MCF 10A (cell line): ENCODE measurements at regions not wholly inside any gene's neighbourhood (a gene's known extent, or its start where the extent isn't known, plus 50 kb on each side); places are given as distances from the start of the nearest gene placed in this dataset.

ENCODE experiments used
- BruUV-seq: library from RNA; stranded (reverse); fragments of 400-500 nt; replicated peaks from 2 replicates; lab custom pipeline; 2021; lab: Mats Ljungman, UMichigan
- CTCF ChIA-PET: fragments of 300-600 bp; sonication (Branson Sonifier 250); formaldehyde crosslinking; extraction: SDS; loops from one replicate; lab custom pipeline; 2021; ENCODE audit warnings: antibody characterized with exemption, inconsistent platforms; lab: Yijun Ruan, JAX
- POLR2A ChIA-PET: fragments of 300-600, 350-650 bp; sonication (Branson Sonifier 250); formaldehyde crosslinking; extraction: SDS; loops from one replicate; lab custom pipeline; 2020; ENCODE audit warnings: antibody characterized with exemption, inconsistent platforms; lab: Yijun Ruan, JAX
- DNase-seq: peaks from one replicate; pipeline ENCODE4 v3.0.0-alpha.2; 2018; ENCODE audit not compliant: unreplicated experiment
- H3K27ac Mint-ChIP-seq: one replicate; pipeline ENCODE4 v1.8.0; 2022; ENCODE audit warnings: mild to moderate bottlenecking, low read depth, mixed read lengths; ENCODE audit not compliant: unreplicated experiment
- H3K27me3 Mint-ChIP-seq: one replicate; pipeline ENCODE4 v1.8.0; 2022; ENCODE audit warnings: mixed read lengths; ENCODE audit not compliant: insufficient read depth, unreplicated experiment
- H3K36me3 Mint-ChIP-seq: one replicate; pipeline ENCODE4 v1.8.0; 2022; ENCODE audit warnings: mild to moderate bottlenecking, moderate library complexity, mixed read lengths; ENCODE audit not compliant: insufficient read depth, unreplicated experiment
- H3K4me1 Mint-ChIP-seq: one replicate; pipeline ENCODE4 v1.8.0; 2022; ENCODE audit warnings: mixed read lengths; ENCODE audit not compliant: insufficient read depth, unreplicated experiment
- H3K4me3 Mint-ChIP-seq: one replicate; pipeline ENCODE4 v1.8.0; 2022; ENCODE audit warnings: mild to moderate bottlenecking, moderate library complexity, mixed read lengths; ENCODE audit not compliant: unreplicated experiment
- H3K9me3 Mint-ChIP-seq: one replicate; pipeline ENCODE4 v1.8.0; 2022; ENCODE audit warnings: mixed read lengths; ENCODE audit not compliant: unreplicated experiment
- intact Hi-C: fragments of 100-400 bp; cut with micrococcal nuclease; formaldehyde crosslinking; loops from 2 replicates; pipeline ENCODE4 v1.14.1; 2022
- TF ChIP-seq, protein P1 (sequence below): fragments of 200-600 bp; IDR thresholded peaks from one replicate; pipeline ENCODE4 v1.8.0; 2022; ENCODE audit warnings: antibody characterized with exemption, mild to moderate bottlenecking; ENCODE audit not compliant: unreplicated experiment

DNA sequence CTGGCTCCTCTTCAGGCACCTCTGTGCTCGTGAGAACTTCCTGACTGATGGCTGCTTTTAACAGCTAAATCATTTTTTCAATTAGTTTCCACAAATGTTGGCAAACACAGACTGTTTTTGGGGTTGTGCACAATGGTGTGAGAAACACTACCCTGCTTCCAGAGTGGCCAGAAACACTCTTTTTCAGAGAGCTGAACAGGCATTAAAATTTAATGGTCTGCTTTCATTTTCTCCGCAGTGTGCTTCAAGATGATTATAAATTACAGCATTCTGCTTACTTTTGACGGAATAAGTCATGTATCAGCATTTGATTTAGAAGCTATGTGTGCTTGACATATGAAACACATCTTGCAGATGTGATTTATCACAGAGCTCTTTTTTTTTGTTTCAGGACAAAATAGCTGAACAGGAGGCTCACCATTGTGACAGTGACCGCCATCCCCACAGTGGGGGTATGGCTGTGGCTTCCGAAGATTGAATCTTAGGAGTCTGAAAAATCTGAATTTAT, 454.5 kb upstream of the ZNF608 start:
- CTCF ChIA-PET = interaction anchor here (1.7 kb wide), 1 partner anchor 9 kb away, joined by 7 read pairs; no protein-coding TSS in a partner anchor
- Mint-ChIP-seq H3K27me3 (no peaks in the 10 kb centered on the region), H3K4me3 (no peak overlapping the region), H3K9me3 (no peaks in the 10 kb centered on the region), H3K27ac (no peak overlapping the region), H3K4me1 (no peaks in the 10 kb centered on the region), H3K36me3 (no peaks in the 10 kb centered on the region)
- no peak for DNase-seq
- BruUV-seq = no TSS peak
- POLR2A ChIA-PET = interaction anchor here (0.6 to 2.1 kb wide), 3 partner anchors 10 to 97 kb away, joined by 3 to 6 read pairs (median 3); no protein-coding TSS in a partner anchor
- intact Hi-C loops = no loop called here
- TF ChIP-seq, protein P1, sequence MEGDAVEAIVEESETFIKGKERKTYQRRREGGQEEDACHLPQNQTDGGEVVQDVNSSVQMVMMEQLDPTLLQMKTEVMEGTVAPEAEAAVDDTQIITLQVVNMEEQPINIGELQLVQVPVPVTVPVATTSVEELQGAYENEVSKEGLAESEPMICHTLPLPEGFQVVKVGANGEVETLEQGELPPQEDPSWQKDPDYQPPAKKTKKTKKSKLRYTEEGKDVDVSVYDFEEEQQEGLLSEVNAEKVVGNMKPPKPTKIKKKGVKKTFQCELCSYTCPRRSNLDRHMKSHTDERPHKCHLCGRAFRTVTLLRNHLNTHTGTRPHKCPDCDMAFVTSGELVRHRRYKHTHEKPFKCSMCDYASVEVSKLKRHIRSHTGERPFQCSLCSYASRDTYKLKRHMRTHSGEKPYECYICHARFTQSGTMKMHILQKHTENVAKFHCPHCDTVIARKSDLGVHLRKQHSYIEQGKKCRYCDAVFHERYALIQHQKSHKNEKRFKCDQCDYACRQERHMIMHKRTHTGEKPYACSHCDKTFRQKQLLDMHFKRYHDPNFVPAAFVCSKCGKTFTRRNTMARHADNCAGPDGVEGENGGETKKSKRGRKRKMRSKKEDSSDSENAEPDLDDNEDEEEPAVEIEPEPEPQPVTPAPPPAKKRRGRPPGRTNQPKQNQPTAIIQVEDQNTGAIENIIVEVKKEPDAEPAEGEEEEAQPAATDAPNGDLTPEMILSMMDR = no peak

DNA sequence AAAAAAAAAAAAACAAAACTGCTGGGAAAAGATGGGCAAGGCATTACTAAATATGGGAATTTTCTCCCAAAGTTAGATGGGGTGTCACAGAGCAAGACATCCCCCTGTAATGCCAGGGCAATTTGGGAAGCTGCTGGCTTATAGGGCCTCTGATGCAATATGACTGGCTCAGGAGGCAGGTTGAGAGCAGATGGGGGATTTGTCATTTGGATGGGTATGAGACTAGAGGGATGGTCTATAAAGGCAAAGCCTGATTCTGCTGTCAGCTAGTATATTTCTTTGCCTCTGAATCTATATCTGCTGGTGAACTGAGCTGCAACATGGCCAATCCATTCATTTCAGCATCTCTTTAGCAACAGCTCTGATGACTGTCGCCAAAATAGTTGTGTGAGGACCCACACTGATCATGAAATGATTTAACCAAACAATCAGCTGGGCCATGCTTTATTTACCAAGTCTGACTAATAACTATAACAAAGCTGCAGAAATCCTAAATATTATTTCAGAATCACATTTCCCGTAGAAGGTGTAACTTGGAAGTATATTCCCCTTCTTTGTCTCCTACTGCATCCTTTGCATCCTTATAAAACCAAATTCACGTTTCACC, 455.1 kb upstream of the ZNF608 start:
- H3K4me1 Mint-ChIP-seq = no peaks in the 10 kb centered on the region
- no peaks in the 10 kb centered on the region for H3K36me3 Mint-ChIP-seq
- TF ChIP-seq, protein P1 = no peak
- H3K27me3 Mint-ChIP-seq = no peaks in the 10 kb centered on the region
- DNase-seq = no peak
- no peak overlapping the region for H3K4me3 Mint-ChIP-seq
- BruUV-seq = no TSS peak
- H3K9me3 Mint-ChIP-seq = no peaks in the 10 kb centered on the region
- no peak overlapping the region for H3K27ac Mint-ChIP-seq
- POLR2A ChIA-PET = interaction anchor here (2.1 kb wide), 1 partner anchor 10 kb away, joined by 6 read pairs; no protein-coding TSS in a partner anchor
- intact Hi-C loops = no loop called here
- CTCF ChIA-PET = interaction anchor here (1.2 to 1.7 kb wide), 2 partner anchors 8 to 10 kb away, joined by 3 to 7 read pairs; no protein-coding TSS in a partner anchor

DNA sequence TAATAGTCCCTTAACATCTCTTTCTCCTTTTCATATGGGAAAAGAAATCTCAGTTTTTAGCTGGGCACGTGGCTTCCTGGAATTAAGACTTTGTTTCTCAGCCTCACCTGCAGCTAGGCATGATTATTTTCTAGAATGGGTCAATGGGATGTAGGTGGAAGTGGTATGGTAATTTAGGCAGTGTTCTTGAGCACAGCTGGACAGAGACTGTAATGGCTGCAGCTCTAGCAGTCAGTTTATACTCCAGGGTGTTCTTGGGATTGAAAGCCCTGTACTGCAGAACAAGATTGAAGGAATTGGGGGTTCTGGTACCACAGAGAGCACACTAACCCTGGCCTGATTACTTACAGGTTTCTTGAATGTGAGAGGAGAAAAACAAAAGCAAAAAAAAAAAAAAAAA, 455.9 kb upstream of the ZNF608 start:
- Mint-ChIP-seq H3K36me3 (no peaks in the 10 kb centered on the region), H3K27me3 (no peaks in the 10 kb centered on the region), H3K9me3 (no peaks in the 10 kb centered on the region), H3K4me1 (no peaks in the 10 kb centered on the region), H3K4me3 (no peak overlapping the region), H3K27ac (no peak overlapping the region)
- CTCF ChIA-PET = interaction anchor here (0.6 to 1.2 kb wide), 3 partner anchors 9 to 164 kb away, joined by 3 to 5 read pairs (median 3); no protein-coding TSS in a partner anchor
- no TSS peak for BruUV-seq
- POLR2A ChIA-PET = interaction anchor here (2.1 kb wide), 1 partner anchor 11 kb away, joined by 6 read pairs; no protein-coding TSS in a partner anchor
- intact Hi-C loops = no loop called here
- no peak for DNase-seq
- TF ChIP-seq, protein P1 = no peak

DNA sequence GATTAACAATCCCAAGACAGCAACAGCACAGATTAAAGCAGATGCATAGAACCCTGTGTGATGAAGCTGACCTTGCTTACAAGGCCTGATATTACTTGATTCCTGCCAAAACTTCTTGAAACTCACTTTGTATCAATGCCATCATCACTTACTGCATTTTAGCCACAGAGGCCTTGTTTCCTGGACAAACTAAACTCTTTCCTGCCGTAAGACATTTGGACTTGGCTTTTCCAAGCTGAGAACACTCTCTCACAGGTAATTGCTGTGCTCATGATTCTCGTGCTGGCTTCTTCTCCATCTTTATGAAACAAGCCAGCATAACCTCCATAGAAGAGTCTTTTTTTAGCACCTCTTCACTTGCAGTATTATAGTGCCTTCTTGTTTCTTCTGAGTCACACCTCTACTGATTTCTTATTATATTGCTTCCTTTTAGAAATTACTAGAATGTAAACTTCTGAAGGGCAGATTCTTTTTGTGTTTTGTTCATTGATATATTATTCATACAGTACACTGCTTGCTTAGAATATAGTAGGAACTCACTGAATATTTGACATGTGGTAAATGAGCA, 456.5 kb upstream of the ZNF608 start:
- no peak overlapping the region for H3K4me3 Mint-ChIP-seq
- no peak overlapping the region for H3K27ac Mint-ChIP-seq
- no peaks in the 10 kb centered on the region for H3K27me3 Mint-ChIP-seq
- TF ChIP-seq, protein P1 = no peak
- DNase-seq = no peak
- H3K4me1 Mint-ChIP-seq = no peaks in the 10 kb centered on the region
- no peaks in the 10 kb centered on the region for H3K9me3 Mint-ChIP-seq
- CTCF ChIA-PET = interaction anchor here (0.6 to 1.3 kb wide), 5 partner anchors 9 to 786 kb away, joined by 3 to 5 read pairs (median 3); no protein-coding TSS in a partner anchor
- no TSS peak for BruUV-seq
- POLR2A ChIA-PET = no interaction called here
- intact Hi-C loops = no loop called here
- no peaks in the 10 kb centered on the region for H3K36me3 Mint-ChIP-seq
